K562 (cell line): ENCODE measurements at regions not wholly inside any gene's neighbourhood (a gene's known extent, or its start where the extent isn't known, plus 50 kb on each side); places are given as distances from the start of the nearest gene placed in this dataset.

Experiments
- ATAC-seq: fragments of 200-7000 bp; cut with Tn5 transposase; 3 replicates; pipeline ENCODE4 v1.9.1; 2020; ENCODE audit warnings: moderate library complexity
- BruUV-seq: library from RNA; stranded (reverse); fragments of 400-500 nt; replicated peaks from 2 replicates; lab custom pipeline; 2021; lab: Mats Ljungman, UMichigan
- CTCF ChIA-PET: fragments of 300-600 bp; formaldehyde crosslinking; extraction: SDS; loops from one replicate; lab custom pipeline; 2021; ENCODE audit warnings: low intra/inter-chr PET ratio; lab: Yijun Ruan, JAX
- POLR2A ChIA-PET: fragments of 300-600, 350-650 bp; sonication (Branson Sonifier 250); formaldehyde crosslinking; extraction: SDS; loops from one replicate; lab custom pipeline; 2021; ENCODE audit warnings: antibody characterized with exemption, inconsistent platforms; lab: Yijun Ruan, JAX
- DNase-seq, 4 experiments: peaks; one replicate each; pipeline versions ENCODE4 v3.0.0 to v3.0.0-alpha.2; 2011 to 2018; ENCODE audit warnings: low spot score in 3 of 4, mixed read lengths in 3 of 4; ENCODE audit errors: extremely low read depth in 1 of 4
- FAIRE-seq: peaks from 2 replicates; lab custom pipeline; 2011; peaks lifted over from hg19 to GRCh38; lab: Jason Lieb, UNC
- H2AFZ ChIP-seq: 2 replicates; pipeline ENCODE4 v1.6.0; 2011; ENCODE audit warnings: low read depth, low read length, control low read depth, inconsistent platforms
- H3K27ac ChIP-seq: fragments of 200-600 bp; 3 replicates; pipeline ENCODE4 v1.8.0; 2011; ENCODE audit warnings: low read depth, mild to moderate bottlenecking, control low read depth, inconsistent platforms, low read length, moderate library complexity, mixed read lengths; ENCODE audit errors: extremely low read depth
- H3K27me3 ChIP-seq, 2 experiments: fragments of 300-600 bp in 1 of 2; 2 replicates in 1 of 2; 3 replicates in 1 of 2; pipeline versions ENCODE4 v1.6.0 to v1.8.0; 2011; ENCODE audit warnings: inconsistent platforms in 2 of 2, low read length in 2 of 2, mild to moderate bottlenecking in 1 of 2, mixed read lengths in 1 of 2, moderate library complexity in 1 of 2; ENCODE audit not compliant: control insufficient read depth in 2 of 2, insufficient read depth in 2 of 2
- H3K36me3 ChIP-seq: fragments of 300-600 bp; 3 replicates; pipeline ENCODE4 v1.8.0; 2011; ENCODE audit warnings: mild to moderate bottlenecking, low read length, inconsistent platforms; ENCODE audit not compliant: control insufficient read depth, insufficient read depth
- H3K4me1 ChIP-seq, 2 experiments: fragments of 200-600 bp in 1 of 2; replicated peaks in 1 of 2; 2 replicates in 1 of 2; 3 replicates in 1 of 2; pipeline versions ENCODE4 v1.5.1 to v1.8.0; 2011; ENCODE audit warnings: inconsistent platforms in 2 of 2, low read length in 2 of 2, mild to moderate bottlenecking in 1 of 2, mixed read lengths in 1 of 2, moderate library complexity in 1 of 2; ENCODE audit not compliant: control insufficient read depth in 2 of 2, insufficient read depth in 2 of 2
- H3K4me2 ChIP-seq: 2 replicates; pipeline ENCODE4 v1.6.1; 2011; ENCODE audit warnings: low read length, control low read depth, inconsistent platforms, mixed read lengths; ENCODE audit not compliant: insufficient read depth
- H3K4me3 ChIP-seq: fragments of 200-600 bp; sonication (generic), shearing (Covaris generic); 2 replicates; pipeline ENCODE4 v1.5.1; 2016; ENCODE audit warnings: control low read depth, inconsistent platforms
- H3K79me2 ChIP-seq: fragments of 200-600 bp; 3 replicates; pipeline ENCODE4 v1.8.0; 2011; ENCODE audit warnings: low read length, inconsistent platforms; ENCODE audit not compliant: control insufficient read depth, insufficient read depth
- H3K9ac ChIP-seq, 2 experiments: 2 replicates each; pipeline versions ENCODE4 v1.6.0 to v1.6.1; 2011; ENCODE audit warnings: low read depth in 2 of 2, low read length in 2 of 2, control low read depth in 1 of 2, inconsistent platforms in 1 of 2, mild to moderate bottlenecking in 1 of 2, mixed read lengths in 1 of 2; ENCODE audit not compliant: insufficient read depth in 1 of 2
- H3K9me1 ChIP-seq: one replicate; pipeline ENCODE4 v1.6.0; 2011; ENCODE audit warnings: inconsistent platforms, mild to moderate bottlenecking, low read length, moderate library complexity; ENCODE audit not compliant: control insufficient read depth, insufficient read depth
- H3K9me3 ChIP-seq: replicated peaks from 2 replicates; pipeline ENCODE4 v1.5.1; 2011; ENCODE audit warnings: low read depth, low read length, inconsistent platforms; ENCODE audit not compliant: control insufficient read depth, insufficient read depth
- H4K20me1 ChIP-seq: replicated peaks from 2 replicates; pipeline ENCODE4 v1.6.1; 2011; ENCODE audit warnings: low read length, inconsistent platforms, mixed read lengths; ENCODE audit not compliant: control insufficient read depth, insufficient read depth
- CBX3 ChIP-seq, 2 experiments: IDR thresholded peaks; 1 replicate in 1 of 2; 2 replicates in 1 of 2; pipeline ENCODE4 v1.6.1; 2012; ENCODE audit warnings: inconsistent platforms in 2 of 2, low read length in 2 of 2, borderline replicate concordance in 1 of 2, control low read depth in 1 of 2
- ETV1 ChIP-seq: fragments of 450-650 bp; conservative IDR thresholded peaks from 2 replicates; pipeline ENCODE4 v1.6.1; 2016; ENCODE audit warnings: missing genetic modification characterization, control low read depth, low read depth, missing compliant biosample characterization
- HDAC2 ChIP-seq: fragments of 450-650 bp; IDR thresholded peaks from 2 replicates; pipeline ENCODE4 v1.6.1; 2016; ENCODE audit warnings: mild to moderate bottlenecking
- HSF4 ChIP-seq: fragments of 250-450 bp; sonication (Bioruptor Pico); IDR thresholded peaks from 2 replicates; pipeline ENCODE4 v2.1.2; 2022; ENCODE audit warnings: mild to moderate bottlenecking, moderate library complexity, borderline replicate concordance
- KDM2B ChIP-seq: fragments of 250-450 bp; sonication (Bioruptor Pico); IDR thresholded peaks from 2 replicates; pipeline ENCODE4 v1.8.0; 2021; ENCODE audit warnings: mild to moderate bottlenecking, moderate library complexity
- NRF1 ChIP-seq, 2 experiments: fragments of 450-650 bp; IDR thresholded peaks in 1 of 2; conservative IDR thresholded peaks in 1 of 2; 2 replicates each; pipeline ENCODE4 v1.6.1; 2014; ENCODE audit warnings: mild to moderate bottlenecking in 2 of 2
- PCBP1 ChIP-seq: fragments of 200-400 bp; formaldehyde crosslinking; IDR thresholded peaks from 2 replicates; pipeline ENCODE4 v1.6.1; 2018; ENCODE audit warnings: mild to moderate bottlenecking, low read depth, low read length; ENCODE audit not compliant: poor library complexity, severe bottlenecking
- YY1 ChIP-seq, 3 experiments: IDR thresholded peaks; 2 replicates each; pipeline ENCODE4 v1.6.1; 2011; ENCODE audit warnings: low read length in 2 of 3, mild to moderate bottlenecking in 2 of 3, moderate library complexity in 2 of 3, borderline replicate concordance in 1 of 3, control low read depth in 1 of 3, low read depth in 1 of 3; ENCODE audit not compliant: insufficient read depth in 3 of 3, insufficient replicate concordance in 2 of 3, control insufficient read depth in 1 of 3, insufficient read length in 1 of 3; ENCODE audit errors: extremely low read depth in 1 of 3
- ZBTB8A ChIP-seq: fragments of 450-650 bp; IDR thresholded peaks from 2 replicates; pipeline ENCODE4 v1.6.1; 2018; ENCODE audit warnings: mild to moderate bottlenecking, moderate library complexity; ENCODE audit not compliant: partially characterized antibody
- ZNF24 ChIP-seq: fragments of 450-650 bp; IDR thresholded peaks from 2 replicates; pipeline ENCODE4 v1.6.1; 2016
- ZNF263 ChIP-seq: sonication (generic); formaldehyde crosslinking; IDR thresholded peaks from 2 replicates; pipeline ENCODE4 v1.8.0; 2022; ENCODE audit warnings: mild to moderate bottlenecking, missing genetic modification reagents, borderline replicate concordance
- ZNF584 ChIP-seq: fragments of 200-800 bp; sonication (Bioruptor generic); IDR thresholded peaks from 2 replicates; pipeline ENCODE4 v1.6.1; 2016; ENCODE audit warnings: low read depth, mild to moderate bottlenecking, missing genetic modification characterization, missing compliant biosample characterization
- WGBS: fragments of 100-300 bp; shearing (Covaris generic); methylation state at CpG from one replicate; pipeline ENCODE4 v1.1.6; 2016; ENCODE audit warnings: low coverage, mixed read lengths; ENCODE audit not compliant: insufficient coverage; ENCODE audit errors: missing lambda C conversion rate; 5-methylcytosine and 5-hydroxymethylcytosine counted together
- in situ Hi-C: fragments of 300-500 bp; cut with MboI; formaldehyde crosslinking; loops from 4 replicates; pipeline ENCODE4 v1.15.0; 2018; ENCODE audit warnings: inconsistent platforms, mixed read lengths
- intact Hi-C: fragments of 100-400 bp; cut with micrococcal nuclease; formaldehyde crosslinking; loops from 2 replicates; pipeline ENCODE4 v1.14.2; 2022
- TF ChIP-seq, protein P1 (sequence below): fragments of 450-650 bp; IDR thresholded peaks from 2 replicates; pipeline ENCODE4 v1.6.1; 2018; ENCODE audit warnings: mild to moderate bottlenecking, low read depth; ENCODE audit not compliant: partially characterized antibody
- TF ChIP-seq, protein P2 (sequence below): IDR thresholded peaks from 2 replicates; pipeline ENCODE4 v1.6.1; 2014; ENCODE audit warnings: antibody characterized with exemption

DNA sequence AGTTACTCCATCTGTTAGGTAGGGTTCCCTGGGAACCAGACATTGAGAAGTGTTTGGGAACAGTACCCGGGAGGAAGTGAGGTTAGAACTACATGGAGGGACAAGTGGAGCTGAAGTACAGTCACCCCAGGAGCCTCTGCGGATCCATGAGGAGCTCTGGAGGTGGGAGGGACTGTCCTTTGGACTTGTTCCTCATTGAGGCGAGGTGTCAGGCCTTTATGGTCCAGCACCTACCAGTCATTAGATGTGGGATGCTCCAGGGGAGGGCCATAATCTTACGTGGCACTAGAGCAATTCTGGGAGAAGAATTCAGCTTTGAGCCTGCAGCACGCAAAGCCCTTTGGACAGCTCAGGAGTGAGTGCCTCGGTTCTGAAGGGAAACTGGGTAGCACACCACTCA lies 142.8 kb downstream of the DACT1 start:
- H3K27me3 ChIP-seq, result peaks cover 2 to 8% of the 10 kb centered on the region in 2 experiments; a peak in 4 of 5 replicates
- TF ChIP-seq ZNF263 (CRISPR knock-in tag) (no peak), CBX3 (IDR thresholded peaks at IDR 0.05; ENCODE audit: borderline replicate concordance in 1 of 2, low read length in 2 of 2) (no peak), HSF4 (CRISPR knock-in tag) (no peak), ZBTB8A (no peak), HDAC2 (no peak), YY1 (IDR thresholded peaks at IDR 0.05; ENCODE audit: borderline replicate concordance in 1 of 3, control insufficient read depth in 1 of 3, extremely low read depth in 1 of 3, insufficient read depth in 3 of 3, insufficient read length in 1 of 3, insufficient replicate concordance in 2 of 3, low read depth in 1 of 3, low read length in 2 of 3) (no peak), NRF1 (conservative IDR thresholded peaks at IDR 0.05 in 1 of 2, IDR thresholded peaks at IDR 0.05 in 1 of 2) (no peak), ZNF24 (no peak), ZNF584 (no peak), PCBP1 (no peak), ETV1 (tag) (no peak), KDM2B (CRISPR knock-in tag) (no peak)
- TF ChIP-seq, protein P1, sequence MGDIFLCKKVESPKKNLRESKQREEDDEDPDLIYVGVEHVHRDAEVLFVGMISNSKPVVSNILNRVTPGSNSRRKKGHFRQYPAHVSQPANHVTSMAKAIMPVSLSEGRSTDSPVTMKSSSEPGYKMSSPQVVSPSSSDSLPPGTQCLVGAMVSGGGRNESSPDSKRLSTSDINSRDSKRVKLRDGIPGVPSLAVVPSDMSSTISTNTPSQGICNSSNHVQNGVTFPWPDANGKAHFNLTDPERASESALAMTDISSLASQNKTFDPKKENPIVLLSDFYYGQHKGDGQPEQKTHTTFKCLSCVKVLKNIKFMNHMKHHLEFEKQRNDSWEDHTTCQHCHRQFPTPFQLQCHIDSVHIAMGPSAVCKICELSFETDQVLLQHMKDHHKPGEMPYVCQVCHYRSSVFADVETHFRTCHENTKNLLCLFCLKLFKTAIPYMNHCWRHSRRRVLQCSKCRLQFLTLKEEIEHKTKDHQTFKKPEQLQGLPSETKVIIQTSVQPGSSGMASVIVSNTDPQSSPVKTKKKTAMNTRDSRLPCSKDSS, result no peak
- TF ChIP-seq, protein P2, sequence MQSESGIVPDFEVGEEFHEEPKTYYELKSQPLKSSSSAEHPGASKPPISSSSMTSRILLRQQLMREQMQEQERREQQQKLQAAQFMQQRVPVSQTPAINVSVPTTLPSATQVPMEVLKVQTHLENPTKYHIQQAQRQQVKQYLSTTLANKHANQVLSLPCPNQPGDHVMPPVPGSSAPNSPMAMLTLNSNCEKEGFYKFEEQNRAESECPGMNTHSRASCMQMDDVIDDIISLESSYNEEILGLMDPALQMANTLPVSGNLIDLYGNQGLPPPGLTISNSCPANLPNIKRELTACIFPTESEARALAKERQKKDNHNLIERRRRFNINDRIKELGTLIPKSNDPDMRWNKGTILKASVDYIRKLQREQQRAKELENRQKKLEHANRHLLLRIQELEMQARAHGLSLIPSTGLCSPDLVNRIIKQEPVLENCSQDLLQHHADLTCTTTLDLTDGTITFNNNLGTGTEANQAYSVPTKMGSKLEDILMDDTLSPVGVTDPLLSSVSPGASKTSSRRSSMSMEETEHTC, result no peak

More for the DNA sequence above, 142.8 kb downstream of the DACT1 start:
- H3K9me3 ChIP-seq, result no peaks in the 10 kb centered on the region
- no peak overlapping the region for H3K4me2 ChIP-seq
- intact Hi-C loops, result no loop called here
- no peak overlapping the region for H3K27ac ChIP-seq
- H4K20me1 ChIP-seq, result no peaks in the 10 kb centered on the region
- DNase-seq (no peak), FAIRE-seq (no peak), ATAC-seq (no peak)
- BruUV-seq, result no TSS peak
- H3K9me1 ChIP-seq, result no peaks in the 10 kb centered on the region
- no peak overlapping the region for H3K9ac ChIP-seq
- no peak overlapping the region for H2AFZ ChIP-seq
- H3K79me2 ChIP-seq, result no peaks in the 10 kb centered on the region
- in situ Hi-C loops, result no loop called here
- 0% methylated on average over 6 of the region's 6 CpGs for WGBS
- POLR2A ChIA-PET, result no interaction called here
- H3K36me3 ChIP-seq, result no peaks in the 10 kb centered on the region
- no peak overlapping the region for H3K4me3 ChIP-seq
- H3K4me1 ChIP-seq, result no peaks in the 10 kb centered on the region
- CTCF ChIA-PET, result no interaction called here
